Urothelium cell line (cell line): ENCODE measurements at regions not wholly inside any gene's neighbourhood (a gene's known extent, or its start where the extent isn't known, plus 50 kb on each side); places are given as distances from the start of the nearest gene placed in this dataset.
A peak's percentile ranks its signal among the peaks of the same experiment; 100 is the strongest.

Source experiments
- DNase-seq: peaks from one replicate; pipeline ENCODE4 v3.0.0; 2011; ENCODE audit warnings: low spot score, mixed read lengths
- FAIRE-seq: peaks from 2 replicates; lab custom pipeline; 2011; peaks lifted over from hg19 to GRCh38; lab: Jason Lieb, UNC

DNA sequence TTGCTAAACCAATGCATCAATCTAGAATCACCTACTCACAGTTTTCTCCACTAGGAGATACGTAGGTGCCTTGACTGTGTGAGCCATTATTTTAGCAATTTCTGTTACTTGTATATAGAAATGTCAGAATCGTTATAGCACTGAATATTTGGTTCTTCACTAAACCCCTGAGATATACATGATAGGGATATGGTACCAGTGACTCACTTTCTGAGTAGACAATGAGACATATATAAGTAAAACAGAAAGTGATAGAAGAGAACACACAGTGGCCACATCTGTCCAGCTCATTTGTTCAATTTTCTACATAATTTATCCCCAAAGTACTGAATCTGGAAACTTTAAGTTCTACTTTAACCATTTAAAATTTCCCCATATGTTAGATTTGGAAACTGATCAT, 1505.5 kb upstream of the TMEM132C start:
- DNase-seq (no peak), FAIRE-seq (no peak)

DNA sequence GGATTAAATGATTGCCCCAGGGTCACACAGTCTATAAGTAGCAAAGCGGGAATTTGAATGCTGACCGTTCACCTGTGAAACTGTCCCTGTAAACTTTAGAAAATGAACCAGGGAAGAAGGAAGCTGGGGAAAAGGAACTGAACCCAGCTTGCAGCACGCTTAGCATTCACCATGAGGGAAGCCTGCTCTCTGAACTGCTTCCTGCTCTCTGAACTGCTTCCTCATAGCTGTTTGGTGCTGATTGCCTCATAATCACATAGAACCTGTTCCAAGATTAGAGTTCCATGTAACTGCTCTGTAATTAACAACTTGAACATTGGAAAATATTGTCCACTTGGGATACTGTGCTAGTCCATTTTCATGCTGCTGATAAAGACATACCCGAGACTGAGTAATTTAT, 1504.8 kb upstream of the TMEM132C start:
- FAIRE-seq (no peak), DNase-seq (no peak)

DNA sequence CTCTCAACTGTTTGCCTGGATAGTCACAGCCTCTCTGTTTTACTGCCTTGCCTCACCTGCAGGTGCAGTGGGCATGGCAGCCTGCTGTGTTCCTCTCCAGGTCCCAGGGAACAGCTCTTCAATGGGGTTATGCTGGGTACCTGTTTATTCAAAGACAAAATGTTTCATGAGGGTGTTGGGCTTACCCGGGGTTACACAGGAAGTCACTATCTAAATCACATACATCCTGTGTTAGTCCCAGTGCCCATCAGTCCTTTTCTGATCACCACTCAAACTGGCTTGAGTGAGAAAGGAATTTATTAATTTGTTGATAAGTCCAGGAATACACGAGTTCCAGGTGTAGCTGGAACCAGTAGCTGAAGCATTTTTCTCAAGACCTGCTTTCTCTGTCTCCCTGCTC, 1503.6 kb upstream of the TMEM132C start:
- no peak for FAIRE-seq

DNA sequence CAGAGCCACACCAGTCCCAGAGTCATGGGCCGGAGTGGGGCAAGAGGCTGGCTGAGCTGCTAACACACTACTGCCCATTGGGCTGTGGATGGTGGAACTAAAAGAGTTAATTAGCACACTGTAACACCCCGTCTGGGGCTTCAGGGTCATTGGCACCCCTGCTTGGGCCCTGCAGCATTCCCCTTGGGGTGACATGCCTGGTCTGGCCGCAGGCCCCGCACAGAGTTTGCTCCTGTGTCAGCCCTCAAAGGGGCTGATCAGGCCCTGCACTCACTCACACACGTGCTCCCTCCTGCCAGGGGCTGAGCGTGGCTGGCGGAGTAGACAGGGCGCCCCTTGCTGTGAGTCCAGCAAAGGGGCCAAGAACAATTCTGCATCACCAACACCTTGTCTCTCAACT, 1499.6 kb upstream of the TMEM132C start:
- no peak for FAIRE-seq

More for the DNA sequence above, 1503.6 kb upstream of the TMEM132C start:
- no peak for DNase-seq

DNA sequence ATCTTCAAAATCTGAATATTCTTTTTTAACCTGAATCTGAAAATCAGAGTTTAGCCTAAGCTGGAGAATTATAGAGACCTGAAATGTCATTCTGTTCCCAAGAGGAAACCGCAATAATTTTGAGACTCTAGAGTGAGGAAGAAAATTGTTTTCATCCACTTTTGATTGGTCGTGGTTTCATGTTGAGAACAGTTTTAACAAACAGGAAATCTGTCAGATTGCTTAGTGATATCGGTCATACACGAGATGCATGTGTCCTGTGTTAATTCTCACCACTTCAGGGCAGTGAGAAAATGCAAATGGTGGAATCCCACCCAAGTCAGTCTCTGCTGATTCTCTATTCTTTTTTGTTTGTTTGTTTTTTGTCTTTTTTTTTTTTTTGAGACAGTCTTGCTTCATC, 1498.5 kb upstream of the TMEM132C start:
- FAIRE-seq (no peak), DNase-seq (no peak)

More for the DNA sequence above, 1499.6 kb upstream of the TMEM132C start:
- DNase-seq, result no peak

DNA sequence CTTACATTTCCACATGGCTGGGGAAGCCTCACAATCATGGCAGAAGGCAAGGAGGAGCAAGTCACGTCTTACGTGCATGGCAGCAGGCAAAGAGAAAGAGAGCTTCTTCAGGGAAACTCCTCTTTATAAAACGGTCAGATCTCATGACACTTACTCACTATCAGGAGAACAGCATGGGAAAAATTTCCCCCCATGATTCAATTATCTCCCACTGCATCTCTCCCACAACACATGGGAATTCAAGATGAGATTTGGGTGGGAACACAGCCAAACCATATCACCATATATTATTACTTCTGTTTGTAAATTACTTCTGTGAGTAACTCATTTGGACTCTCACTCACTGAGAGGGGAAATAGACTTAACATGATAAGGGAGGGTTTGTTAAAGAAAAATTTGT, 1496.8 kb upstream of the TMEM132C start:
- no peak for DNase-seq
- no peak for FAIRE-seq

DNA sequence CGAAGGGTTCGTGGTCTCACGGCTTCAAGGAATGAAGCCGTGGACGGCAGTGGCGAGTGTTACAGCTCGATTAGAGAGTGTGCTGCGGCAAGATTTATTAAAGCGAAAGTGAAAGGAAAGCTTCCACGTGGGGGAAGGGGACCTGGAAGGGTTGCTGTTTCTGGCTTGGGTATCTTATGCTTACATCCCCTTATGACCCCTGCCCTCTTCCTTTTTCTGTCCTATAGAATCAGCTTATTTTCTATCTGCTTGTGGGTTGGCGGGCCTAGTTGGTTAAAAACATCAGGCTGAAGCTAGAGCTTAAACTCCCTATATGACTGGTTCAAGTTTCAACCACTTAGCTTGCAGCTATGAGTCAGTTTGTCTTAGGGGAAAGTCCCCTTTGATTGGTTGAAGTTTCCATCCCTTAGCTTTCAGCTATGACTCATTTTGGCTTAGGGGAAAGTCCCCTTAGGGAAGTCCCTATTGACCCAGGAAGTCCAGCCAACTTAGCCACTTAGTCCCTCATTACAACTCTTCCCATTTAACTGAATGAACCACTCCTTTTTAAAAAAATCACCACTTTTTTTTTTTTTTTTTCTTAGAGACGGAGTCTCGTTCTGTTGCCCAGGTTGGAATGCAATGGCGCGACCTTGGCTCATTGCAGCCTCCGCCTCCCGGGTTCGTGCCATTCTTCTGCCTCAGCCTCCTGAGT, 1494.7 kb upstream of the TMEM132C start:
- peak; percentile 57 for DNase-seq
- FAIRE-seq, result no peak

DNA sequence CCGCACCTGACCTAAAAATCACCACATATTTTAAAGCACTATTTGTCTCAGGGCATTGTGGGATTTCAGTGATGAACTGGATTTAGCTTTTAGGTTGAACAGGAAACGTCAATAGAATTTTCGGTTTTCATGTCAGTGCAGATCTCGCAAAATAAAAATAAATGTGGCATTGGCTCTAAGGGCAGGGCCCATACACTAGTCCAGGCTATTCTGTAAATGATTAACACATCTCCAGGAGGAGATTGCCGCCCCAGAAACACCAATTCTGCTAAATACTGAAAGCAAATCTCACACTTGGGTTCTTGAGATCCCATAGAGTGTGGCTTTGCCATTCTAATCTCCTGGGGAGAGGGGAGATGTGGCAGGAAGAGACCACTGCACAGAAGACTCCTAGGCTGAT, 1494.0 kb upstream of the TMEM132C start:
- DNase-seq (no peak), FAIRE-seq (no peak)

DNA sequence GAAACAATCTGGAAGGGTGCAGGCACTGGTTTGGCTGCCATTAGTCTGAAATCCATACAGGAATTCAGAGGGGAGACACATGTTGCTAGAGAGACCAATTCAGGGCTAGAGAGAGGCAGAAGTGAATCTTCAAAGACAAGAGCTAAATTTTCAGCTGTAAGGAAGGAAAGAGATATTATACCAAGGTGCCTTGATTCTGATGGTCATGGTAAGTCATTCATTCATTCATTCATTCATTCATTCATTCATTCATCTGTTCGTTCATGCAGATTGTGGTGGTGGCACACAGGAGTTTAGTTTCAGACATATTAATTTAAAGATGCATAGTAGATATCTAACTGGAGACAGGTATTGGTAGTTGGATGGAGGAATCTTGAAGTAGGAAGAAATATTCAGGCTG, 1493.5 kb upstream of the TMEM132C start:
- DNase-seq (no peak), FAIRE-seq (no peak)

DNA sequence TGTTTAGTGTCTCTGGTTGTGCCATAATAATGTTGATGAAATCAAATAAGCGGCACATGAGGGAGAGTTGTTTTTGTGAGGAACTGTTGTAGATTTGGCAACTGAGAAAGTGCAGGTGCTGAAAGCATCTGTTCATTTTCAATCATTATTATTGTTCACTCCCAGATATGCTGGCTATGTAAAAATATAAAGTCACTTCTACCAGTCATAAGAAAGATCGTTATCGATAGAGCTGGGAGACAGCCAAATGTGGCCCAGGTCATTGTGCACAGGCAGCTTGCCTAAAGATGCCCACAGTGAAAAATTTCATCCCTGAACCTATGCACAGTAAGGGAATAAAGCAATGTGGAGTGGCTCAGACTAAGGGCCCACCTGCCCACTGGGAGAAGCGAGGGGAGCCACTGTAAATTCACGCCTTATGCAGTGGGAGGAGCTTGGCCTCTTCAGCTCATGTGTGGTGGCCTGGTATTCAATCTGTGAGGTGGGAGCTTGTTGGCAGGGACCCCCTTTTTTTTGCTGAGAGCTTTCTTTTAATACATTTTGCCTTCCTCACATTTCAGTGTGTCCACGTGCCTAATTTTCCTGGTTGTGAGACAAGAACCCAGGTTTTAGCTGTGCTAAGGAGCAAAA, 1490.8 kb upstream of the TMEM132C start:
- FAIRE-seq (no peak), DNase-seq (no peak)

DNA sequence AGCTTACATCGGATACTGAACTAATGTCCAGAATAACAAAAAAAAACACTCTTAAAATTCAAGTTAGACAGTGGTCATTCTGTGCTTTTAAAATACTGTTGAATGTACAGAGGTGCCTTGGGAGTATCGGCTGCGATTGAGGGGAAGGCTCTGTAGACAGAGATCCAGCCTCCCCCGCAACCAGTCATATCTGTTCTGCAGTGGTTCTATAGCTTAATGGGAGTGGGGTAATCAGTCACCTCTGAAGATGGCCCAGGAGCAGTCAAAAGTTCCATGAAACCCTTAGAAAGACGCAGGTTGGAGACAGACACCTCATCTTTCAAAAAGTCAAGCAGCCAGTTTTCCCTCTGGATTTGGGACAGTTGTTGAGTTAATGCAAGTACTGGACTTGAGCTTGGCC, 1486.6 kb upstream of the TMEM132C start:
- FAIRE-seq (no peak), DNase-seq (no peak)

DNA sequence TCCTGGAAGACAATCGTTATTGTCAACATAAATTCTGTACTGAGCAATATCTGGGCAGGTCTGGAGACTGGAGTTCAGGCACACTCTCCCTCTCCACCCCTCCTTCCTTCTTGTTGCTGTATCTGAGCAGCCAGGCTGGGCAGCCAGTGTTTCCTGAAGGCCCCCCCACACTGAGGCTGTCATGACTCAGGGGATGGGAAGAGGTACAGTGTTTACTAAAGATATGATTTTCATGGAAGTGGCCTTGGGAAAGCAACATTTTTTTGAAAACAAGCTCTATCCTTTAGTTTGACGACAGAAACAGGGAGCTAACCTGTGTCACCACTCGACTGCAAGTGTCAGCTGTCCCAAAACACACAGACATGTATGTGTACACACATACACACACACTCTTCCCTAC, 1485.4 kb upstream of the TMEM132C start:
- no peak for FAIRE-seq
- DNase-seq, result no peak

DNA sequence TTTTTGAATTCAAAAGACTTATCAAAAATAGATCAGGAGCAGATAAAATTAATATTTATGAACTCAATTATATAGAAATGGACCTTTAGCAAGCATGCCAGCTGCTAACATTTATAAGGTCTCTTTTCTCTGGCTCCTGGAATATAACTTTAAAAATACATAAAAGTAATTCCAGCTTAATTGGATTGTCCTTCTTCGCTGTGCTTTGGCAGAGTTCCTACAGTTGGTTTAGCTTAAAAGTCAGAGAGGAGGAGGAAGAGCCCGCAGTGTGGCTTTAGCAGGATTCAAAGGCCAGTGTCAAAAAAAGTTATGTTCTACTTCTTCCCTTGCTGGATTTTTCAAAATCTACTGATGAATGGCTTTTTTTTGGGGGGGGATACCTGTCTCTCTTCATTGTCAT, 1484.9 kb upstream of the TMEM132C start:
- FAIRE-seq, result no peak
- no peak for DNase-seq

DNA sequence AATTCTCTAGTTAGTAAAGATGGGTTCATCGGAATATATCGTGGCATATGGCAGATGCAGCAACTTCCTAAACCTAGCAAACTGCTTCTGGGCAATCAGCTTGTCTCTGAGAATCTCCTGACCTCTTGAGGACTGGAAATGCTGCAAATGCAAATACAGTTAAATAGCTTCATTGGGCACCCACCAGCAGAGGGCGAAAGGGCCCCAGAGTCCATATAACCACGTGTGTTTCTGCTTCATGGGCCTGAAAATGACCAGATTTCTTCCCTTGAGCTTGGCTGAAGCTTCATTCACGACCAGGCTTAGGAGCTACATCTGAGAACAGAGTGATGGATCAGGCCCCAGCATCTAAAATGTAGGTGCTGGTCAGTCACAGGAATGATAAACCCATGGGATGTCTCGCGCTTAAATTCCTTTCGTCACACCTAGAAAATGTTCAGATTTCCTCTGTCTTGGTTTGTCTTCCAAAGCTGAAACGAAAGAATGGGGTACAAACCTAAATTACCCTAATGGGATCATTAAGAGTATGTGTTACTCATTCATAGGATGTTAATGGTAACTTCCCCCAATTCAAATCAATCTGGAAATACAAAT, 1482.5 kb upstream of the TMEM132C start:
- DNase-seq (peak; percentile 51), FAIRE-seq (no peak)

DNA sequence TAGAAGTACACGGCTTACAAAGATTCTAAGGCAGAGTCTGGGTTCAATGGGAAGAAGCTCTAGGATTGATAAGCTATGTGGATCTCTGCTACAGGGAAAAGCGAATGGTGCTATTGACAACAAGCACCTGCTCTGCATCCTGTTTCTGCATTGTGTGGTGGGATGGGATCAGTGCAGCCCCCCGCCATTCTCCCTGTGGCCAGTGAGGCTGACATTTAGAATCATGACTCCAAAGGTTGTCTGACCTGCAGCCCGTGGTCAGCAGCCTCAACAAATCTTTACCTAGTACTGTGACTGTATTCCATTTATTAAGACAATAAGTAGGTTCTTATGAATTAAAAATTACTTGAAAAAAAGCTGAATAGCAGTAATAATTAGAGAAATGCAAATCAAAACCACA, 1477.0 kb upstream of the TMEM132C start:
- no peak for FAIRE-seq
- no peak for DNase-seq

DNA sequence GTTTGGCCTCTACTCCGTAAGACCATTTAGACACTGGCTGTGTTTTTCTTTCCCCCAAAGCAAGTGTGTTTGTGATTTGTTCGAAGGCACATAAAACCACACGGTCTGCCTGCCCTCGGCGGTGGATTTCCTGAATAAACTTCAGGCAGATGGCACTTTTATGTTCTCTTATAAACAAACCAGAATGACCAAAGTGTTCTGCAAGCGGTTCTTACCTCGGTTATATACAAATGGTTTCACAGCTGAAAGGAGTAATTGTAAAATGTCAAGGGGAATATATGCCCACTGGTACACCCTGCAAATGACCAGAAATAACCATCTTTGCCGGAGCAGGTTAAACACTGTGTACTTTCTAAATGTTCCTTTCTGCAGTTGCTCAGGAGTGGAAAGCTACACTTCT, 1475.8 kb upstream of the TMEM132C start:
- DNase-seq, result no peak
- no peak for FAIRE-seq

DNA sequence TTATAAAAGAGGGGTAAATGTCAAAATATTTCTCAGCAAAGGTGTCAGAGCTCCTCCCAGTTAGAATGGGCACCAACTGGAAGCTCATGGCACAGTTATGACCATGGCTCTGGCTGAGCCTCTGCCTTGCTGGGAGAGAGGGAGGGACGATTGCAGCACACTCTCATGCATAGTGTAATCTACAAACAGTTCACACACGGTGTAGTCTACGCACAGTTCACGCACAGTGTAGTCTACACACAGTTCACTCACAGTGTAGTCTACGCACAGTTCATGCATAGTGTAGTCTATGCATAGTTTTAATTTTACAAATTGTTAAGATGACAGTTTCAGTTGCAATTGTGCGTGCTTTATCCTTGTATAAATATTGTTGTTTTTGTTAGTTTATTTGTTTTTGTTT, 1474.6 kb upstream of the TMEM132C start:
- FAIRE-seq (no peak), DNase-seq (no peak)

DNA sequence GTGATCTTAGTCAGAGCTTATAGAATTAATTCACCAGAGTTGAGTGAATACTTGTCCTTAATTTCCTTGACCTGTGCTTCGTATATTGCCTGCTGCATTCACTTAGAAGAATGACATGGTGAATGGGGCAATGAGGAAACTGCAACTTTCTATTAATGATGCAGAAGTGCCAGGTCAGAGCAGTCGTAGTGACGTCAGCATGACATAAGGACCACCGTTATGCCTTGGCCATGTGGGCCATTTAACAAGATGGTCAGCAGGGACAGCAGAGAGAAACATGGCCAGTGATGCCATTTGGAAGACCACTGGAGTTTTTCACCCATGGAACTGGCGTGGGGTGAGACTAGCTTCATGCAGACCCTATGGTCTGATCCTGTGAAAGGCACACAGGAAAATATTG, 1469.4 kb upstream of the TMEM132C start:
- FAIRE-seq (no peak), DNase-seq (no peak)

DNA sequence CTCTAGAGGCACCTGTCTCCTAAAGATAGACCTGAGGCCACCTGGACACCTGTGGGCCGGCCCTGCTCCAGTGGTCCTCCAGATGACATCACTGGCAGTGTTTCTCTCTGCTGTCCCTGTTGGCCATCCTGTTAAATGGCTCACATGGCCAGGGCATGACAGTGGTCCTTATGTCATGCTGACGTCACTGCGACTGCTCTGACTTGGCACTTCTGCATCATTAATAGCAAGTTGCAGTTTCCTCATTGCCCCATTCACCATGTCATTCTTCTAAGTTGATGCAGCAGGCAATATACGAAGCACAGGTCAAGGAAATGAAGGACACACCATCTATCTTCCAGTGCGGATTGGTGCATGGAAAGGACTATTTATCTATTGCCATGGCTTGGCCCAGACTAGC, 1468.5 kb upstream of the TMEM132C start:
- no peak for FAIRE-seq

DNA sequence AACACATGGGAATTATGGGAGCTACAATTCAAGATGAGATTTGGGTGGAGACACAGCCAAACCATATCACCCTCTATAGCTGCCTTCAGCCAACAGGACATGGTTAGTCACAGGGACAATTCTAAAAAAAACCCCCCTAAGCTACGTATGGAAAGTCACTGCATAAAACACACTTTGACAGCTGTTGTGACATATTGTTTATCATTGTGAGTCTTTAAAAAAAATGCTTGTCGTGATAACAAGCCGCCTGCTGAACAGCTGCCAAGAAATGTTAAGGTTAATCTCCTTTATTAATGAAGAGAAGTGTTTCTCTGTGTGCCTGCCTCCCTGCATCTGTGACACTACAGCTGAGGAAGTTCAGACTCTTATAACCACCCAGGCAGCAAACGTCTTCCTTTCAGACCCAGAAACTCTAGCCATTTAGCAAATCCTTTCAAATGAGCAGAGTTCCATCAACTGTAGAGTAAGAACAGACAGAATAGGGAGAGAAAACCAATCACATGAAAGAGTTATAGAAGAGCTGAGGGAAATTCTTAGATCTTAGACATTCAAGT, 1459.6 kb upstream of the TMEM132C start:
- no peak for DNase-seq
- no peak for FAIRE-seq

More for the DNA sequence above, 1468.5 kb upstream of the TMEM132C start:
- no peak for DNase-seq

DNA sequence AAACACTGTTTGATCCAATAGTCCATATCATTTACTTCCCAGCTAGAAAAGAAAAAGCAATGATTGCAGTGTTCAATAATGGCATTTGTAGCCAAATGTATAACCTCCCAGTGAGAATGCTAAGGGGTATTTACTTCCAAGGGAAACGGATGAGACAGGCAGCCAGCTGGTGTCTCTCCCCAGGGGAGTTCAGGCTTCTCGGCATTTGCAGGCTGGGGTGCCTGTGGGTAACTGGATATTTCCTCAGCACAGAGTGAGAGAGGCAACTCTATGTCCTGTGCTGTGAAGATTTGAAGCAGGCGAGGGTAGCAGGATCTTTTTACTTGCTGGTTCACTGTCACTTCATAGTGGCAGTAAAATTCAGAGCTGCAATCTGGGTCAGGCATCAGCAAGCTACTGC, 1455.6 kb upstream of the TMEM132C start:
- FAIRE-seq (no peak), DNase-seq (no peak)

DNA sequence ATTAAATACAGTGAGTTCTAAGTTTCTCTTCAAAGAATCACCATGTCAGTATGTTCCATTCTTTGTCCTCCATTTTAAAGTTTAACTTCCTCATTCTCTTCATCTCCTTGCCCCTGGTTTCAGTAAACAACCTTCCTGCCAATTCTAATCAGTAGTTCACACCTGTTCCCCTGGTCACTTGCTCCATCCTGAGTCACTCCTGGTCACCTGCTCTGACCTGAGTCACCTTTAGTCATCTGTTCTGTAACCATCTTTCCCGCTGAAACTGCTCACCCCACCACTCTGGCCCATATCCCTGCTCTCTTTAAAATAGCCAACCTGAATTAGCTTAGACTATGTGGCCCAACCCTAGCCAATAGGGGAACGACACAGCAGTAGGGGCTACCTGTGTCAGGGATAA, 1447.4 kb upstream of the TMEM132C start:
- DNase-seq, result no peak
- FAIRE-seq, result no peak
